GM21515 (cell line): ENCODE measurements at regions not wholly inside any gene's neighbourhood (a gene's known extent, or its start where the extent isn't known, plus 50 kb on each side); places are given as distances from the start of the nearest gene placed in this dataset.

Experiments used
- ATAC-seq: cut with Tn5 transposase; IDR thresholded peaks from one replicate; pipeline ENCODE4 v1.9.1; 2021; ENCODE audit not compliant: unreplicated experiment

DNA sequence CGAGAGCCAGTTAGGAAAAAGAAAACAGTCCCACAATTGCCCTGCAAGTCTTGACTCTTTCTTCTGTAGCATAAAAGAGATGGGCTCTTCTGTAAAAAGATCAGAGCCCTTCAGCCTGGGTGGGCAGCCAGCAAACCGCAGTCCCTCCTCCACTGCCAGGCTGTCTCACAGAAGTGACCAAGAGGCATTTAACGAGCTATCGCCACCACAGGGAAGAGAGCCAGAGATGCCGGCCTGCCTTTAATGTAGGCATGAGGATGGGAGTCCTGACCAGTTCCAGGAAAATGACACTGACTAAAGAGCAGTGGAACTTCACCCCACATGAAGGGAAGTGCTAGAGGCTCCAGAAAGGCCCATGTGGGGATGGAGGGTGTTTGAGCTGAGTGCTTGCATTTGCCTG lies 264.6 kb downstream of the NDUFS4 start:
- no peak for ATAC-seq

- ATAC-seq: no peak
Observed at GRCh38 chr5:53825926-53826325, 265.5 kb downstream of the NDUFS4 start.

DNA sequence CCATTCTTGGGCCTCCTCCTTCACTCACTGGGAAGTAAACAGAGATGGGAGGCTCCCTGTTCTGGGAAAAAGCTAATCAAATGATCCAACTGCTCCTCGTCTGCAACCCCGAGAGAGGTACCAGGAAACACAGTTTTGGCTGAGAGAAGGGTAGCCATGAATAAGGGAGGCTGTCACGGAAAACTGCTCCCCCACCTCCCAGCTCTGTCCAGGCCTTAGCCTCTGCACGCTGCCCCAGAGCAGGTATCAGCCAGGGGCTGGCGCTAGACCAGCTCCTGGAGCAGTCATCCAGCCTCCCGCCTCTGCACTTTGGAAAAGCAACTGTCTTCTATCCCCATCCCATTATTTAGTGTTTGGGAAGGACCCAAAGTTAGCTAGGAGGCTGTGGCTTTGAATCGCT lies 266.1 kb downstream of the NDUFS4 start:
- no peak for ATAC-seq

DNA sequence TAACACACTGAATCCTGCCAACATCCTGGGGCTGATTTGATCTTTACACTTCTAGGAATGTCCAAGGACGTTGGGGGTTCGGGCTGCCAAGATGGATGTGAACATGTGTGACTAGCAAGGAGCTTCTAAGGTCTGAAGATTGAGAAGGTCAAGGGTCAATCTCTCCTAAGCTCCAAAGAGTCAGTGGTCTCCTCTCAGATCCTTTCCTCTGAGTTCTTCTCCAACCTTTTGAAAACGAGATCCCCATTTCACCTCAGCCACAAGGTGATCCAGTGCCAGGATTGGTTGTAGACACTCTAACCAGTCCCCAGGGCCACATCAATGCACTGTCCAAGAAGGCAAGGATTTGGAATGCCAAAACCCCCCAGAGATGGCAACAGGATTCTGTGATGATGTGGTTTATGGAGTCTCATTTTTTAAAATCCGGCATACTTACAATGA lies 266.8 kb downstream of the NDUFS4 start:
- ATAC-seq: no peak

DNA sequence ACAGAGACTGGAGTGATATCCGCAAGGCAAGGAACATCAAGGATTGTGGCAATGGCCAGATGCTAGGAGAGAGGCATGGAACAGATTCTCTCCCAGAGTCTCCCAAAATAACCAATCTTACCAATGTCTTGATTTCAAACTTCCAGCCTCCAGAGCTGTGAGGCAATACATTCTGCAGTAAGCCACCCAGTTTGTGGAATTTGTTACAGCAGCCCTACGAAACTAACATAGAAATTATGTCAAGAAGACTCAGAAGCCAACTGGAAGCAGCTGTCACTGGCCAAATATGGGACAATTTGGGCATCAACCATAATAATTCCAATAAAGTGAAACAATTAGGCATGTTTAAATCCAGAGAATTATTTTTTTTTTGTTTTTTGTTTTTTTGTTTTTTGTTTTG lies 271.1 kb downstream of the NDUFS4 start:
- no peak for ATAC-seq
